ENCODE measurements at regions not wholly inside any gene's neighbourhood (a gene's known extent, or its start where the extent isn't known, plus 50 kb on each side); places are given as distances from the start of the nearest gene placed in this dataset.

DNA sequence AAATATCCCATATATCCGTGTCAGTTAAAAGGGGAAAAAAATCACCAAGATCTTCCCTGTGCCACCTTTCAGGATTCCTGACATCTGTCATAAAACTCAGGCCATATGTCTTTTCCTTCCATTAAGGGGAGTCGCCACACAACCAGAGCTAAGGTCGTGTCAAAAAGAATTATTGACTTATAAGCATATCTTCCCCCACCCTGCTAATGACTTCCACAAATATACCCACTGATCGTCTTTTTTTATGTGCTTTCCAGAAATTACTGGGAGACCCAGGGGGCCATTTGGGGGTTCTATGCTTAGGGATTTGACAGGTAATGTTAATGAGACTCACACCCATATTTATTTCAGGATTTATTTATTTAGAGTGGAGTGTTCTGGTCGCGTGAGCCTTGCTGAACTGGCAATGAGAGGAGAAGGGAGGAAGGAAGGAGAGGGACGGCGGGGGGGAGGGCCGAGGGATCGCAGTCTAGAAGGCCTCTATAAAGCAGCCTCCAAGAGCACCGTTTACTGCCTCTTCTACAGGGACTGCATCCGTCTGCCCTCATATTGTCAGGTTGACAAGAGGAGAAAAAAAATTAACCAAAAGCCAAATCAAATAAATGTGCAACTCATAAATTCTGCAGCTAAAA, 135.7 kb upstream of the MGMT start:
- DNase-seq, result no peak

DNA sequence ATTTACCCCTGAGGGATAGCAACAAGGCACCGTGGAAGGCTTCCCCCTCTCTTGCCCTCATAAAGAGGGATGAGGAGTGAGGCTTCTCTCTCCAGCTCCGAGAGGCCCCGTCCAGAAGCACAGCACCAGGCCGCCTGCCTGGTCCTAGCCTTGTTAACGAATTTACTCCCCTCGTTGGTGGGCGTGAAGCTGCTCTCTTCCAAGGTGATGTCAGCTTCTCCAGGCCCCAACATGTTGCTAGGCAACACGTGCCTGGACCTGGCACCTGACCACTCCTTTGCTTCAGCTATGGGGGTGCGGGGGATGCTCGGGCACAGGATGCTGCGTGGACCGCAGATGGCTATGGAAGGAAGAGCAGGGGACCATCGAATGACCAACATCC, 135.2 kb upstream of the MGMT start:
- no peak for DNase-seq

GRCh38 chr10:129332476-129332875, 134.6 kb upstream of the MGMT start:
- no peak for DNase-seq

GRCh38 chr10:129333706-129334105, 133.3 kb upstream of the MGMT start:
- DNase-seq, result no peak

- DNase-seq, result no peak
These were observed 132.8 kb upstream of the MGMT start for GRCh38 chr10:129334266-129334665.

- DNase-seq, result no peak
These were observed 131.6 kb upstream of the MGMT start for GRCh38 chr10:129335396-129335795.

DNA sequence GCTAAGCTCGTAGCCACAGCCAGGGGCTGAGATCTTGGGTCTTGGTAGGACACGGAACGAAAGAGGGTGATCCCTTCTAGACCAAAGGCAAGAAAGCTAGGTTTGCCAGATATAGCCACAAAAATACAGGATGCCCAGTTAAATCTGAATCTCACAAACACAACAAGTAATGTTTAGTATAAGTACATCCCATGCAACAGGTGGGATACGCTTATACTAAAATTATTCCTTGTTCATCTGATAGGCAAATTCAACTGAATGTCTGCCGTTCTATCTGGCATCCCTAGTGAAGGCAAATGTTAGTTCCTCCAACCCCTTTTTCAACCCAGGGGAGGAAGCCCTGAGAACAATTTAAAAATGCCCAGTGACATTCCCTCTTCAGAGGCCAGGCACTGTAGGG, 131.1 kb upstream of the MGMT start:
- DNase-seq, result no peak

DNA sequence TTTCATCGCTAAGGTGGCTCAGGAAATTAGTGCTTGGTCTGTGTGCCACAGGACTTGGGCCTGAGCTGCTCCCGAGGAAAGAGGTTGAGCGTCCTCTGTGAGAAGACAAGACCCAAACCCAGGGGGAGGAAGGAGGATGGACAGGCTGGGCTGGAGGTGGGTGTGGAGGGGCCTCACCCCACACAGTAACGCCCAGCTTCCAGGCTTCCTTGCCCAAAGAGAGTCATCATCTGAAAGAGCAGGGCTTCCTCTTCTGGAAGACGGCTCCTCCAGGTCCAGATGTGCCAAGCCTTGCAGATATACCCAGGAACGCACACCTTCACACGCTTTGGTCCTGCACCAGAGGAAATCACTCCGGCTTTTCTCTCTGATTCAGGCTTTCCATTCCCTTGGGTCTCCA, 127.8 kb upstream of the MGMT start:
- no peak for DNase-seq

DNA sequence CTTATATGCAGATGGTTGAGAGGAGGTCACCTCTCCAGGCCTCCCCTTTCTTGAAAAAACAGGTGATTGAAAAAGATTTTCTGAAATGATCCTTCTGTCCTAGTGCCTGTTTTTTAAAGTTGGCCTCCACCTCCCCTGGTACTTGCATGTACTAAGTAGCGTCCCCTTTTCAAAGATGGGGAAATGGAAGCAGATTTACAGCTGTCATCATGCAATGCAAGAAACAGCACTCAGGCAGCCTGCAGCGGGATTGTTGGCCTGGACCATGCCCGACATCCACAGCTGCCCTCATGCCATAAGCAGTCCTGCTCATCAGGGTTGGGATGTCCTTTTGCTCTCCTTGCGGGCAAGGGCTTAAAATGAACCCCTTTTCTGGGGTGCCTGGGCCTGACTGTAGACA, 127.2 kb upstream of the MGMT start:
- DNase-seq, result no peak

GRCh38 chr10:129341087-129341486, 126.0 kb upstream of the MGMT start:
- DNase-seq, result no peak

DNA sequence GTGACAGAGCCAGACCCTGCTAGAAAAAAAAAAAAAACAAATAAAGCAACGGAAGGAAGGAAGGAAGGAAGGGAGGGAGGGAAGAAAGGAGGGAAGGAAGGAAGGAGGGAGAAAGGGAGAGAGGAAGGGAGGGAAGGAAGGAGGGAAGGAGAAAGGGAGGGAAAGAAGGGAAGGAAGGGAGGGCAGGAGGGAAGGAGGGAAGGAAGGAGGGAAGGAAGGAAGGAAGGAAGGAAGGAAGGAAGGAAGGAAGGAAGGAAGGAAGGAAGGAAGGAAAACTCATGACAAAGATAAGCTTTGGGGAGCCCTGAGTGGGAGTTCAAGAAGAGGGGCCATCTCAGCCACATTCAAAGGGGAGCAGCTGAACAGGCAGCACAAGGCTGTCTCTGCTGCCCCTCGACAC, 124.7 kb upstream of the MGMT start:
- no peak for DNase-seq

DNA sequence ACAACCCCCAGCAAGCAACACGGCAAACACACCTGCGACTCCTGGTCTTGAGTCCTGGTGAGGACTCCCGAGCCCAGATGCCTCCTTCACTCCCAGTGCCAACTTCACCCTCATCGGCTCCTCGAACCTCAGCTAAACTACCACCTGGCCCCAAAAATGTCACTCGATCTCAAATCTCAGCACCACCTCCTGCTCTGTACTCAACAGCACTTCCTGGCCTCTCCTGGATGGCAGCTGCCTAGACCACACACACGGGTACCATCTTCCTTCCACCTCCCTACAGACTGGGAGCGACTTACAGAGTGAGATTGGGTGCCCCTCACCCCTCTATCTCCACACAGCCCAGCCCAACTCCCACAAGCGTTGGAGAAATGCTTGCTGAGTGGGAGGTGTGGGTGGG, 123.9 kb upstream of the MGMT start:
- no peak for DNase-seq

GRCh38 chr10:129344103-129344502, 122.9 kb upstream of the MGMT start:
- no peak for DNase-seq

GRCh38 chr10:129344731-129345355, 122.2 kb upstream of the MGMT start:
- no peak for DNase-seq

- no peak for DNase-seq
These were observed 121.3 kb upstream of the MGMT start for GRCh38 chr10:129345763-129346162.

- no peak for DNase-seq
These were observed 116.4 kb upstream of the MGMT start for GRCh38 chr10:129350690-129351089.

- no peak for DNase-seq
These were observed 113.9 kb upstream of the MGMT start for GRCh38 chr10:129353101-129353500.

GRCh38 chr10:129360046-129360445, 107.0 kb upstream of the MGMT start:
- no peak for DNase-seq

DNA sequence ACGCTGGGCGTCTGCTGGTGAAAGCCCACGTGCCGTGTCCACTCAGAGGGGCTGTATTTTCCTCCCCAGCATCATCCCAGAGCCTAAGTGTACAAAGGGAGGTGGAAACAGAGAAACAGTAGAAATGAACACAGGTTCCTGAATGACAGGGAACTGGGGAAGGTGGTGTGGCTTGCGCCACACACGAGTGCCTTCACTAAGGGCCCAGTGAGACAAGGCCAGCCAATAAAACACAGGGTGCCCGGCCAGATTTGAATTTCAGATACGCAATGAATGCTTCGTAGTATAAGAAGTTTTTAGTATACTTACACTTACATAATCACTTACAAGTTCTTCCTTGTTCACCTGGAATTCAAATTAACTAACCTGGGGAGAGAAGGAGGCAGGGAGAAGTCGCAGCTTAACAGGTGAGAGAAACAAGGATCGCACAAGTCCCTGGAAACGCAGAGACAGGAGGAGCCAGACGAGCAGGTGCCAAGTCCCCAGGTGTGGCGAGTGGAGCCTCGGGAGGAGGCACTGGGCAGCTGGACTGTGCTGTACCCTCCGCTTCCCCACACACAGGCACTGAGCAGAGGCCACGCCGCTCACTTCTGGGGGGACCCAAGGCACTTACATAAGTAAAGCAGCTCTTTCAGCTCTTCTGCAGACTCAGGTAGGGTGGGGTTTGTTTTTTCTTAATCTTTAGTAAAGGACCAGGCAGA, 105.2 kb upstream of the MGMT start:
- DNase-seq, result no peak

DNA sequence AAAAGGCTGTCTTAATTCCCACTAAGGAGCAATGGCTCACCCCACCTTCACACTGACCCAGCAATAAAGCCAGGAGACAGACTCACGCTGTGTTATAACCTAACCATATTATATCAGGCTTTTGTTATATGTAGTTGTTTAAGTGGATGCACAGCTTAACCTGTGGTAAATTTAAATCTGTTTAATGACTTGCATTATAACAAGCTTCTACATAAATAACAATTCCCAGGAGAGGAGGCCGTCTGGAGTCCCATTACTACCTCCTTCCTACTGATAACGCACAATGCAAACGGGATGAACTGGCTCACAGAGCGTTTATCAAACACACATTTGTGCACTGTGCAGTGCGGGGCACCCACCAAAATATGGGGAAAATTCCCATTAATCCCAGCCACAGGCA, 102.1 kb upstream of the MGMT start:
- no peak for DNase-seq

GRCh38 chr10:129365767-129366402, 101.2 kb upstream of the MGMT start:
- DNase-seq, result no peak

- DNase-seq, result no peak
These were observed 100.6 kb upstream of the MGMT start for GRCh38 chr10:129366450-129366849.

- no peak for DNase-seq
These were observed 97.5 kb upstream of the MGMT start for GRCh38 chr10:129369566-129369965.

DNA sequence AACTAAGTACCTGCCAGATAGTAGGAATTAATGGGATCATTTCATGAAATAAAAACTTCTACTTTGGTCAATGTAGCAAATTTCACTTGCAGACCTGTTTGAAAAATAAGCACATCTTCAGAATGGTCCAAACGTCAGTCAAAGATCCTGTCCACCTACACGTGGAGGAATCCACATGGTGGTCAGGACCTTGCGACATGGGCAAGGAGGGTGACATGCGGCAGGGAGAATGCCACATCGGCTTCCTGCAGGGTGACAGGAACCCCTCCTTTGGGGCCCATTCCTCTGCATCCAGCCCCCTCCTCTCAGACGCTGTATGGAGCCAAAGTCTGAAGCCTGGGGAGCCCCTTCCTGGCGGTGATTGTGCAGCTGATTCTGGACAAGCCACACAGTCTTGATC, 95.5 kb upstream of the MGMT start:
- DNase-seq, result no peak

Measured in NCI-H2227 treated with DMSO at 0.1 percent for 48 hours (cell line).